Left renal cortex interstitium (tissue), 4 donors: ENCODE measurements at regions not wholly inside any gene's neighbourhood (a gene's known extent, or its start where the extent isn't known, plus 50 kb on each side); places are given as distances from the start of the nearest gene placed in this dataset.

Experiments
- DNase-seq, 4 donors: peaks; one replicate each; pipeline ENCODE4 v3.0.0-alpha.2; 2013; ENCODE audit warnings: low read depth in 4 of 4, low spot score in 2 of 4, missing footprints in 1 of 4

- DNase-seq: no peak
Measured at GRCh38 chr1:218573925-218574324, 228.8 kb downstream of the TGFB2 start.

DNA sequence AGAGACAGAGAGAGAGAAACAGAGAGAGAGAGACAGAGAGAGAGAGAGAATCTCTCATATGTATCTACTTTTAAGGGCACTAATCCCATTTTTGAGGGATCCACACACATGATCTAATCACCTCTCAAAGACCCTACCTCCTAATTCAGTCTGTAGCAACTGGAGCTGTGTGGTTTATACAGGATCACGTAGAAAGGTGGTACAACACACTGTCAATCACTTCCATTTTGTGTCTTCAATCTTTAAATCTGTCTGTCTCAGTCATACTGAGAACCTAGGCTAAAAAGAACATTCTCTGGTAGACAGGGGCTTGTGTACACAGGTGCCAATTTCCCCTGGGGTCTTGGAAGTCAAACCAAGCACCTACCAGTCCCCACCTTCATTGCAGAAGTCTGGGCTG lies 229.9 kb downstream of the TGFB2 start:
- DNase-seq: no peak

DNA sequence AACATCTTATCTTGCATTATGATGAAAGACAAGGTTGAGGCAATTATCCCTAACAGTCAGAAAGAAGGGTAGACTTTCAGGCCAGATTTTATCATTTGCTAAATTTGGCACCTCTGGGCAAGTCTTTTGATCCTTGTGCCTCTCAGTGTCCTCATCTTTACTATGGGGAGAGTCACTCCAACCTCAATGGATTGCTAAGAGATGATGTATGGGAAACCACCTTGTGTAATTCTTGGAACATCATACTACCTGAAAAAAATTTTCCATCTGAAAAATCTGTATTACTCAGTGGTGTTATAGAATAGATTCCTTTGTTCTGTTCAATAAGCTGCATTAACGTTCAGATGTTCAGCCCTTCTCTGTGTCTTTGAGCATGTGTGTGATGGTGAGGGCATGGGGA lies 230.7 kb downstream of the TGFB2 start:
- no peak for DNase-seq

- no peak for DNase-seq
Measured at GRCh38 chr1:218582646-218583045, 237.5 kb downstream of the TGFB2 start.

DNA sequence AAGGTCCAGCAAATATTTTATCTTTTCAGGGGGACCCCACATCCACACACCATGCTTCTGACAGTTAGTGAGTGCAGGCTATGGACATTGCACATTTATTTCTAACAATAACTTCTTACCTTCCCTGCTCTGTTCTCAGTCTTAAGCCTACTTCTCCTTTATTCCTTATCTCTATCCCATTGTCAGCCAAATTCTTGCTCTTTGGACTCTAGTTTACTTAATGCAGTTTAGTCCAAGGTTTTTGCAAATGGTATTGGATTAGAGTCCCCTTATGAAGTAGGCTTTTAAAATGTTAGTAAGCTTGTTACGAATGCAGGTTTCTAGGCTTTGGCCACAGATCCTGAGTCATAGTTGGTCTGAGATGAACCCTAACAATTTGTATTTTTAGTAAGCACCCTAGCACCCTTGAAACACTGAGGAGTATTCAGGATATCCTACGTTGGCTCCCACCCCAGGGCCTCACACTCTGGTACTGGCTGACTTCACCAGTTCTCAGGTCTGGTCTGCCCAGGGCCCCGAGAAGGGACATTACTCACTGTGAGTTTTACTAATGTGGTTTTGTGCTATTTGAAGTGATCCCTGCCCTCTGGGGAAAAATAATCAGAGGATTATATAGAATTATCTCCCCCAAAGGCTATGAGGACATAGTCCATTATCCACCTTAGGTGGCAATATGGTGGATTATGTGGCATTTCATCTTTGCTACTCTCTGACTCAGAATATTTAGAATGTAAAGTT lies 239.5 kb downstream of the TGFB2 start:
- no peak for DNase-seq

- DNase-seq: no peak
Measured at GRCh38 chr1:218585511-218586184, 240.5 kb downstream of the TGFB2 start.

DNA sequence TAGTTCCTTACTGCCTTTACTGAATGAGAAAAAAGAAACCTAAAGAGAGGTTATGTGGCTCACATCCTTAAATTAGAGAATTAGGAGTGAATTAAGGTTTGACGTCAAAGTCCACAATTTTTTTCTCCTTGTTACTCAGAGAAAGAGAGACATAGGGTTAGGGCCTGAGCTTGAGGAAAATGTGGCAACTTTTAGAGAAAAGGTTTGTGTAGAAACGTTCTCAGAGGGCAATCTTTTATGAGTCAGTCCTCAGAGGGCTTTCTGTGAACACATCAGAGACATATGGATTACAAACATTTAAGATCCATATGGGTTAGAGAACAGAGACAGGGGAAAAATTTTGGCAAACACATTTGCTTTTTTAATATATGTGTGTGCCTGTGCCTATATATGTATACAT lies 242.8 kb downstream of the TGFB2 start:
- DNase-seq: no peak

DNA sequence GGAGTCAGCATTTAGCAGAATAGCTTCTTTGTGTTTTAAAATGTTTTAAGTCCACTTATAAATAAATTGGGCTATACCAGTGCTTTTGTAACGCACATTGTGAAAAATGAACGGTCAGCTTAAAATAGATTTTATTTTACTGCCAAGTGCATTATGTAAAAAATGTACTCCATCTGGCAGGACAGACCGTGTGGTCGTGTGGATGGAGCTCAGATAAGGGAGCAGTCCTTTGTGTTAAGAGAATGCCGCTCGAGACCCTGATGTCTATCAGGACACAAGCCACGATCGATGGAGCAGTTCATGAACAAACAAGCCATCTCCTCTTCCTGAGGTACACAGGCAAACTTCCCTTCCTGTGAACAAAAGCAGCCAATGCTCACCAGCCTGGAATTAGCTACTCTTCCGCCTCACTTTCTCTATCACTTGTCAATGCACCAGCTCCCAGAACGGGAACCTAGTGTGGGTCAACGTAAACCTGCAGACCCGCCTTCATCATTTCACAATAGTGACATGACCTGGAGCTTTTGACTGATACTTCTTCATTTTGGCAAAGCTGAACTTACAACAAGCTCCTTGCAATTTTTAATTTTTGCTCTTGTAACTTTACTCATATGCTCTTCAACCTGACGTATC lies 243.5 kb downstream of the TGFB2 start:
- DNase-seq: no peak

- DNase-seq: no peak
Measured at GRCh38 chr1:218589487-218589886, 244.4 kb downstream of the TGFB2 start.

DNA sequence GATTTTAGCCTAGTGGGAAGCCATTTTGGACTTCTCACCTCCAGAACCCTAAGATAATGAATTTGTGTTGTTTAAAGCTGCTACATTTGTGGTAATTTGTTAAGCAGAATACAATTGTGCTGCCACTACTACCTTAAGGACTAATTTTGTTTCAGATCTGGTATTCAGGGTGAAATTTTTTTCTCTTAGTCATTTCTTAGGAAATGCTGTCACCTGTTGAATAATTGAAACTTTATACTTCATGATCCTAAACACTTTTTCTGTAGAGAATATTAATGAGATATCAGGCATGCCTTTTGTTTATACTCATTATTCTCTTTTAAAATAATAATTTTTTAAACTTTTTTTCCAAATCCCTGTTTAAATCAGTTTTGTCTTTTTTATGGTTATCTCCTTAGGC lies 246.8 kb downstream of the TGFB2 start:
- no peak for DNase-seq

DNA sequence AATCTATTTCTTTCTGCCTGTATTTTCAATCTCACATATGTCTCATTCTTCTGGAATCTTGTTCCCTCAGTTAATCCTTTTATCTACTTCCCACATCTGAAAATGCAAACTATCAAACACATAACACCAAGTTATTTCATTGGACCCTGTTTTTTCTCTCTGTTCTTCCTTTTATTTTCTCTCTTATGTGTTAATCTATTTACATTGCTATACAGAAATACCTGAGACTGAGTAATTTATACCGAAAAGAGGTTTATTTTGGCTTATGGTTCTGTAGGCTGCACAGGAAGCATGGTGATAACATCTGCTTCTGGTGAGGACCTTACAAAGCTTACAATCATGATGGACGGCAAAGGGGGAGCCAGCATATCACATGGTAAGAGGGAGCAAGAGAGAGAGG lies 247.6 kb downstream of the TGFB2 start:
- no peak for DNase-seq

DNA sequence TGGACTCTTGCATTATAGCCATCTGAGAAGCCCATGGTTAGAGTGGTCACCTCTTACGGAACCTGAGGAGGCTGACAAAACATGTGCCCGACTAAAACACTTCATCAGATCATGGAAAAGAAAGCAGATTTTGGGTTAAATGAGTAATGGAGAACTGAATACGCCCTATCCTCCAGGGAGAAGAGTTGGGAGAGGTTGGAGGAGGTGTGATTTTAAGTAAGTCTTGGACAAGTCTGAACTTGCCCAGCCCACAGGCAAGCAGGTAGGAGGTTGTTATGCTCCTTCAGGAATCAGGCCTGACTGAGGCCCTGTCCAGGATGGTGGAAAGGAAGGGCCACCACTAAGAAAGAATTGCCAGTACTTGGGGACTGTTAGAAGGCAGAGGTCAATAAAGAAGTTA lies 255.8 kb downstream of the TGFB2 start:
- no peak for DNase-seq

DNA sequence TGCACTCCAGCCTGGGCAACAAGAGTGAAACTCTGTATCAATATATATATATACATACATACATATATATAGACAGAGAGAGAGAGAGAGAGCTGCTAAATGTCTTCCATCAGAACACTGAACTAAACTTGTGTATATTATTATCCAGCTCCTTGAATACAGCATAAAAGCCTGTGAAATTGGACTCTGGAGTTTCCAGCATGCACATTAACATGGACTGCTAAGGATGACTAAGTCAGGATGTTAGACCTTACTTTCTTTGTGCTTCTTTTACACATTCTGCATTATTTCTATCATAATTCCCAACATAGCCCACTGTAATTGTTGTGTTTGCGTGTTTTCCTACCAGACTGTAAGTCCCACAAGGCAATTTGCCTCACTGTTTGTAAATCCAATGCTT lies 259.1 kb downstream of the TGFB2 start:
- no peak for DNase-seq

DNA sequence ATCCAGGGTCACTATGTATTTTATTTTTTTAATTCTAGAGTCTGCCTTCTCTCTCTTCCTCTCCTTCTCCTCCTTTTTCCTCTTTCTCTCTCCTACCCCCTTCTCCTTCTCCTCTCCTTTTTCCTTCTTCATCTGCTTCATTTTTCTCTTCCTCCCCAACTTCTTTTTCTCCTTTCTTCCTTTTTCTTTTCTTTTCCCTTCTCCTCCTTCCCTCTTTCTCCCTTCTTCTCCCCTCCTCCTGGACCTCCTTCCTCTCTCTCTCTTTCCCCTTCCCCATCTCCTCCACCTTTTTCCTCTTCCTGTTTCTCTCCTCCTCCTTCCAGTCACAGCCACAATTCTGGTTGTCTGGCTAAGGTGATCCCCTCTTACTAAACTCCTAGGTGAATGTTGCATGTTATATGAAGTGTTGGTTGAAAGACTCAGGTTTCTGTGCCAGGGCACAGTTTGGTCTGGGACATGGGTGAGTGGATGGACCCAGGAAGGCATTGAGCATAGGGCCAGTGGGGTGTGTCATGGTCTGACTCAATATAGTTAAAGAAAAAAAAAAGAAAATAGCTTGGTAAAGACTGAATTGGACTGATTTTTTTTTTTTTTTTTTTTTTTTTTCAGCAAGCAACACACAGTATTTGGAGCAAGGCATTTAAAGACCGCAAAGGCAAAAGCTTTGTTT lies 266.9 kb downstream of the TGFB2 start:
- DNase-seq: no peak

DNA sequence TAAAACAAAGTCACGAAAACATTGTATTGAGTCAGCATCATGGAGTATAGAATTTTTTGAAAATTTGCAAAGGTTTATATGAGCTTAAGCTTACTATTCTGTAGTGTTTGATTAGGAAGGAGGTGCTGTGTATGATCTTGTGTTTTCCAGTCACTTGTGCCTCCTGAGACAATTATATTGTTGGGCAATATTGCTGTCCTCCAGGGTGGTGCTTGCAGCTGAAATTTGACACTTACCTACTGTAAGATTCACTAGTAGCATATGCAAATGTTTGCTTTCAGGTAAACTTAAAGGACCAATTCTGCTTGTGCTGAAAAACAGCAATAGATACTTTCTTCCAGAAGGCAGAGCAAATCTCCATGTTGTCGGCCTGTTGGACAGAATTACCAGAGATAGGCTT lies 268.0 kb downstream of the TGFB2 start:
- no peak for DNase-seq

GRCh38 chr1:218614031-218614430 lies 268.9 kb downstream of the TGFB2 start:
- DNase-seq: no peak

GRCh38 chr1:218616681-218617080 lies 271.5 kb downstream of the TGFB2 start:
- no peak for DNase-seq

- DNase-seq: no peak
Measured at GRCh38 chr1:218617986-218618385, 272.9 kb downstream of the TGFB2 start.

GRCh38 chr1:218620956-218621355 lies 275.8 kb downstream of the TGFB2 start:
- DNase-seq: no peak

- DNase-seq: no peak
Measured at GRCh38 chr1:218624052-218624451, 278.9 kb downstream of the TGFB2 start.

- DNase-seq: no peak
Measured at GRCh38 chr1:218625393-218625792, 280.3 kb downstream of the TGFB2 start.
